Glomerular visceral epithelial cell (primary cell): ENCODE measurements at regions not wholly inside any gene's neighbourhood (a gene's known extent, or its start where the extent isn't known, plus 50 kb on each side); places are given as distances from the start of the nearest gene placed in this dataset.
A peak's percentile ranks its signal among the peaks of the same experiment; 100 is the strongest.
"Not testable (repeated sequence)": the region's sequence is repeated elsewhere in the genome, so short reads cannot be mapped to it uniquely, and the experiment has no call there.

Experiments used
- DNase-seq: peaks from one replicate; pipeline ENCODE4 v3.0.0-alpha.2; 2016; ENCODE audit errors: extremely low spot score

GRCh38 chr10:59454171-59454919 is 92.0 kb upstream of the FAM13C start:
- DNase-seq, result no peak

- DNase-seq, result no peak
These were observed 86.3 kb upstream of the FAM13C start for GRCh38 chr10:59448616-59449015.

GRCh38 chr10:59435707-59436106 is 73.4 kb upstream of the FAM13C start:
- DNase-seq, result peak; percentile 1

DNA sequence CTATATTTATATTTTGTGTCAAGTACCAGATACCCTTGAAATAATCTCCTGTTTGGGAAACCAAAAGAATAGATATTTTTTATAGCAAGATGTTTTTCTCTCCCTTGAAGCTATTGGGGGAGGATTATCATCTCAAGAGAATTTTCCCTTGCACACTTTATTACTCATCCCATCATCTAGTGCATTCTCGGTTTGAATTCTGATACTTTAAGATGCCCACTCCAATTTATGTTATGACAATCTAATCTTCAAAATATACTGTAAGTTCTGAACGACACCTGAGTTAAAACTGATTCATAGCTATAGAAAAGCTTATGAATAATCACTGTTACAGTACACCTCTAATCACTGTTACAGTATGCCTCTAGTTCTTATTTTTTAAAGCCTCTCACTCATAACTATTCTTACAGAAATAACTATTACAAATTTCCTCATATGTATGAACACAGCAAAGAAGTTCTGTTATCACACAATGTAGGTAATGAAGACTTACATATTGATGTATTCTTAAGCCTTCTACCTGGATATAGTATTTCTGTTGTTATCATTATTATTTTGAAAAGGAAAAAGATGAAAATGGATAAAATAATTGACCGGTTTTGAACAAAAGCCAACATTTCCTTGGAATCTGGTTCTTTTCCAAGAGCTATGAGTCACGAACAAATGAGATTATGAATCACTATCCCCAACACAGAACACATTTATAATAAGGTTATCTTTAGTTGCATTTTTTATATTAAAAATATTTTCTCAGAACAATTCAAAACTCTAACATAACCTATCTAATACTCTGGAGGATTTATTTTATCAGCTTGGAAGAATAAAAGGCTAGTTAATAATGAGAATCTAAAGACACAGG is 72.3 kb upstream of the FAM13C start:
- peak; percentile 38 for DNase-seq

GRCh38 chr10:59433720-59434428 is 71.5 kb upstream of the FAM13C start:
- peak; percentile 5 for DNase-seq

DNA sequence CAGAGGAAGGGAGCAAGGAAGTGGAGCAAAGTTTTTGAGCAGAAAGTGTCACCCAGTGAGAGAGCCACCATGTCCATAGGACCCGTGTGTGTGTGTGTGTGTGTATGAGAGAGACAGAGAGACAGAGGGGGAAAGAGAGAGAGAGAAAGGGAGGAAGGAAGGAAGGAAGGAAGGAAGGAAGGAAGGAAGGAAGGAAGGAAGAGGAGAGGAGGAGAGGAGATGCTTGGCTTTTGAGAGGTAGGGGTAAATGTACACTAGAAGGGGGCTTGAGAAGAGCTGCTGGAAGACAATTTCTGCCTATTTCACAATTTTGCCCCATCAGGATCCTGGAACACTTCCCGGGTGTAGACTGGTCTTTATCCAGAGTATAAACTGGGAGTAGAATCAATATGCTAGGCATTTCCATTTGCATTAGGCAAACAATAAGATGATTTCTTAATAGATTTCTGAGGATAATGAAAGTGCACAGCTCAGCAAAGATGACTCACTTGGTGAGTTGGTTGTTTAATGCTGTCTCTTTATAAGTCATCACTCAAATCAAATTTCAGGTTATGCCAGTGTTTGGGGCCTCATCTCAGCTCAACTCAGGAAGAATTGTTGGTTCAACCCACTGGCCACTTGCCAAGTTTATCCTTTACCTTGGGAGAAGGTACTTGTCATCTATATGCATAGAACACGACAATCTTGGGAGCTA is 70.0 kb upstream of the FAM13C start:
- peak; percentile 4 for DNase-seq

DNA sequence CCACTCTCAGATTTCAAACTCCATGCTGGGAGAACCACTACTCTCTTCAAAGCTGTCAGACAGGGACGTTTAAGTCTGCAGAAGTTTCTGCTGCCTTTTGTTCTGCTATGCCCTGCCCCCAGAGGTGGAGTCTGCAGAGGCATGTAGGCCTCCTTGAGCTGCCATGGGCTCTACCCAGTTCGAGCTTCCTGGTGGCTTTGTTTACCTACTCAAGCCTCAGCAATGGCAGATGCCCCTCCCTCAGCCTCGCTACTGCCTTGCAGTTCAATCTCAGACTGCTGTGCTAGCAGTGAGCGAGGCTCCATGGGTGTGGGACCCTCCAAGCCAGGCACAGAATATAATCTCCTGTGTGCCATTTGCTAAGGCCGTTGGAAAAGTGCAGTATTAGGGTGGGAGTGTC is 51.4 kb upstream of the FAM13C start:
- not testable (repeated sequence) for DNase-seq
